ENCODE measurements at regions not wholly inside any gene's neighbourhood (a gene's known extent, or its start where the extent isn't known, plus 50 kb on each side); places are given as distances from the start of the nearest gene placed in this dataset.
A peak's percentile ranks its signal among the peaks of the same experiment; 100 is the strongest.

DNA sequence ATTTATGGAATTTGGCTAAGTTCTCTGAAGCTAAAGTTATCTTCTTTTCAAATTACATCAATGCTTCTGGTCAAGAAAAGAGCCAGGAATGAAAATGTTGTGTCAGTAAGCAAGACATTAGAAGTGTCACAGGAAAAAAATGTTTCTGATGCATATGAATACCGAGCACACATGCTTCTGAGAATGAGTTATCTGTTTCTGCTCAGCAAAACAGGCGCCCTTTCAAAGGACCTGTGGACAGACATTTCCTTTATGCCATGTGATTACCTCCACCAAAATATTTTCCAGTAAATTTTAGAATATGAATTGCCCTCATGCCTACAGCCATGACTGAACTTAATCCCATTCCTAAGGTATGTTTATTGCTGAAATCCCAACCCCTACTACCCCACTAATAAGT is 55.4 kb upstream of the RNF180 start:
- no peak for DNase-seq

DNA sequence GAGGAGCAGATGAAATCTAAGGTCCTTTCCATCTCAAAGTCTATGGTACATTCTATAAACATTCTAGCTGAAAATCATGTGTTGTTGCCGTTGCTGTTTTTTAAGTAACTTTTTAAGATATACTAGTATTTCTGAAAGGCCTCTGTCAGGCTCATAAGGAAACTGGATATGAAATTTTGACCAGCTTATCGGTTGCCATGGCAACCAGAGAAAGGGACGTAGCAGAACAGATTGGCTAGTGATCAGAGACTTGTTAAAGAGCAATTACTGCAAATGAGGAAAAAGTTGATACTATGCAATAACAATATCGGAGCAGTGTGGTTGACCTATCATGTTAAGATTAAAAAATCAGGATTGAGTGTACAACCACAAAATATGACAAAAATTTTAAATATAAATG is 57.0 kb upstream of the RNF180 start:
- DNase-seq: no peak

DNA sequence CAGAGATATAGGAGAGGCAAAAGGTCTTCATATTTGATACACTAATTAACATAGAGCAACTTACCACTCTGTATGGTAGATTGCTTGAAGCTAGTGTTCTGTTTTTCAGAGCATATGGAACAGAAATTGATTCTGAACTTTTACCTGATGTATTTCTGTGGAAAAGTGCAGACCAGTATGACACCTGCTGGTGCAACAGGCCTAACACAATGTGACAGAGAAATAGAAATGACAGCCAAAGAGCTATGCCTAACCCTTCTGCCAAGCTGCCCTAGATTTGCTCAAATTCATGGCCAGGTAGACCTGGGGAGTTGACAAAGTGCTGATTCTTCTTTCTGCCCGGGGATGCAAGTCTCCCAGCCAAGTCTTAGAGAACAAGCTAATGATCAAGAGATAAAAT is 65.4 kb upstream of the RNF180 start:
- no peak for DNase-seq

DNA sequence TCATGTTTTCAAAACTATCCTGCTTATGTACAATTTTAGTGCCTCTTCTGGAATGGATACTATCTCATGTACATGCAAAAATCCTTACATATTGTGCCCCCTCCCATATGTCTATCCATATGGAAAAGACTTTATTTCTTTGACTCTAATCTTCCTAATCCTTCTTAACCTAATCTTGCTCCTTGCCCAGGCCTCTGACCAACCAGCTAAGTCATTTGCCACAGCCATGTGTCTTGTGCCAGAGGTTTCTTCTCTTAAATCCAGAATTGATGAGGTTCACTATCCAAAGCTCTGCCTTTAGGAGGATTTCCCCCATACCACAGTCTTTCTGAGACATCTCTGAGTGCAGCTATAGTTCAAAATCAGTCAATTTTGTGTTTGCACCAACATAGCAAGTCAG is 68.9 kb upstream of the RNF180 start:
- DNase-seq: no peak

DNA sequence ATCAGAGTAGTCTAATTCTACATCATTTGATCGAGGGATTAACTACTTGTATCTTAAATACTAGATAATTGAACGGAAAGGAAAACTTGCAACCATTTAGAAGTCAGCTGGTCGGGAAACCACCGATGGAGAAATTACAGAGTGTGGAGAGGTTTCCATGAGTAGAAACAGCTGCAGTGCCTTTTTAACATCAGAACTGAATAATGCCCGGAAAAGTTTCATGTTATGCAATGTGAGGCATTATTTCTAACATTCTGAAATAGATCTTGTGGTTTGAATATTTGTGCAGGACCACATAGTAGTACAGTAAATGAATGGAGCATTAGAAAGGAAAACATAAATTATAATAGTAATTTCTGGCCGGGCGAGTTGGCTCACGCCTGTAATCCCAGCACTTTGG is 88.1 kb upstream of the RNF180 start:
- DNase-seq: no peak

DNA sequence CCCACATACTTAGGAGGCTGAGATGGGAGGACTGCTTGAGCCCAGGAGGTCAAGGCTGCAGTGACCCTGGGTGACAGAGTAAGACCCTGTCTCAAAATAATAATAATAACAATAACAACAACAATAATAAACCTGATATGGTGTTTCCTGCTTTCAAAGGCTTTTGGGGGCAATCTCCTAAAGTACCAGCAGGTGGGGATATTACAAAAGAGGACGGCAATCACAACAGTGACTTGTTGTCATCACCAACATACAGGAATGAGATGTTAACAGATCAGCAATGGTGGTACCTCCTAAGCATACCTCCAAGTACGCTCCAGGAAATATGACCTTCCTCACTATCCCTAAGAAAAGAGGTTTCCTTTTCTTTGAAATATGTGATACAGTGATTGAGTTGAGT is 91.1 kb upstream of the RNF180 start:
- peak; percentile 17 to 59 (median 30) for DNase-seq

DNA sequence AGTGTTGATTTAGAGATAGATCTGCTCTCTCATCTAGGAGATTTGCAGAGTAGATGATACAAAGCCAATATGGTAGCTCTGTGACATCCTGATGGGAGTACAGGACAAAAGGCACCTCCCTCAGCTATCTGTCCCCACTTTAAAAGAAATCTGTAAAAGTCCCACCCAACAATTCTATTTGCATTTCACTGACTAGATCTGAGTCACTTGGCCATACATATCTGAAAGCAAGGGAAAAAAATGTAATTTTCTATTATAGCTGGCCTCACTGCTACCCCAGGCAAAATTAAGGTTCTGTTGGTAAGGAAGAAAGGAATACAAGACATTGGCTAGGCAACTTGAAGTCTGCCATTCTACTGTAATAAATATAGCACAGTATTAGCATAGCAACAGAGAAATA is 96.2 kb upstream of the RNF180 start:
- DNase-seq: no peak

DNA sequence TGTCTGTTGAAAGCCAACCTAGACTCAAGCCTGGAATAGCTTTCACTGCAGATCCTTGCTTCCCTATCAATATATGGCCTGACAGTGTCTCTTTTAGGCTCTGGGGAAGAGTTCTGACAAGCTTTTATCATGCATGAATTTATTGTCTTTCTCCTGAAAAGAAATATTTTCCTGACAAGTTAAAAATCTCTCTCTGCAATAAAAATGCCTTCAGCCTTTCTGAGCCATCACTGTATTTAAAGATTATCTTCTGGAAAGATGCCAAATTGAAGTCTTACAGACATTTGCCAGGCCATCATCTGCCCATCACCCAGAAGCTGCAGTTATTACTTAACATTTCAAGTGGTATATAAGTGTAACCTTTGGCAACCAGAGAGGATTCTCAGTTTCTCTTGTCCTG is 88.1 kb upstream of the HTR1A start:
- DNase-seq: peak in 1 of 3 experiments; percentile 5

DNA sequence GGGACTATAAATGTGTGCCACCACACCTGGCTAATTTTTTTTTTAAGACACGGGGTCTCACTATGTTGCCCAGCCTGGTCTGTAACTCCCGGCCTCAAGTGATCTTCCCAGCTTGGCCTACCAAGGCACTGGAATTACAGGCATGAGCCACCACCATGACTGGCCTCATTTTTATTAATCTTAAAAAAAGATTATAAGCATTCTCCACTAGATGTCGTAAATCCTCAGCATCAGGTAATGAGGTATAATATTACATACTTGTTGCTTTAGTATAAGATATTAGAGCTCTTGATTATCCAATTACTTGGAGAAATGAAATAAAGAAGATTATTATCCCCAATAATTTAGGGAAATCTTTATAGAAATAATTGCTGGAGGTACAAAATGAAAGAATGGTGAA is 78.2 kb upstream of the HTR1A start:
- DNase-seq: no peak

DNA sequence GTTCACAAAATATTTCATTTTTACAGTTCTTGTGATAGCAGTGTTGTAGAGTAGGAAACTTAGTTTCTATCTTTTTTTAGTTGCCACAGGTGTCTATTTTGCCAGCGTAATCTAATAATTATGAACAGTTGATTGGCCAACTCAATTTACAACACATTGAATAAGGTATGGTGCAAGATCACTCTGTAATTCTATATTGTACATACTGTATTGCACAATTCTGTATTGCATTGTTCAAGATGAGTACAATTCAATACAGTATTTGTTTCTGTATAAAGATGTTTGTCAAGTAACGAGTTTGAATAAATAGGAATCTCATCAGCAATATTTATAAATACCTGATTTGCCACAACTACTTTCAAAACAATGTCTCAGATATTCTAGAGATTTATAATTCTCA is 64.2 kb upstream of the HTR1A start:
- no peak for DNase-seq

DNA sequence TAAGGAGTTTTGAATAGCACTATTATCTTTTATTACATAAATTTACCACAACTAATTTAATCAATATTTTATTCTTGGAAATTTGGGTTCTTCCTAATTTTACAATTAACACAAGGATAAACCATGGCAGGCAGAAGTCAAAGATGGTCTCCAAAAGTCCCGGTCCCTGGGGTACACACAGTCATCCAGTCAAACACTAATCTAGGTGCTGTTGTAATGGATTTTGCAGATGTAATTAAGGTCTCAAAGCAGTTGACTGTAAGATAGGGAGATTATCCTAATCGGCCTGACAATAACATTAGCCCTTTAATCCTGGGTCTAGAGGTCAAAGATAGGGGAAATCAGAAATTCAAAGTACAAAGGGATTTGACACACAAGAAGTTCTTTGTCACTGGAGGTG is 57.5 kb upstream of the HTR1A start:
- no peak for DNase-seq

DNA sequence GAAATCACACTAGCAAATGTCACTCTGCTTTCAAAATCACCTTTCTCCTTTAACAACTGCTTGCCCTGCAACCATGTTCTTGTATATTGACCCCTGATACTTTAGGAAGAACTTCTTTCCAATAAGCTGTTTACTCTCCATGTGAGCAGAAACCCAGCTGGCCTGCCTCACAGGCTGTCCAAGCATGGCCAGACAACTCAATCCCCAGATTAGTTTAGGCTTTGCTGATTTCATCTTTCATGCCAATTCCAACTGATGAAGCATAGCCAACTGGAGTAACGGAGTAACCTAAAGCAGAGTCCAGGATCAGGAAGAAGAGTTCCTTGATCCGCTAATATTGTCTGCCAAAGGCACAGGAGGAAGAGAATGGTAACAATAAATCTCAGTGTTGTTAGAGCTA is 56.7 kb upstream of the HTR1A start:
- DNase-seq: no peak

DNA sequence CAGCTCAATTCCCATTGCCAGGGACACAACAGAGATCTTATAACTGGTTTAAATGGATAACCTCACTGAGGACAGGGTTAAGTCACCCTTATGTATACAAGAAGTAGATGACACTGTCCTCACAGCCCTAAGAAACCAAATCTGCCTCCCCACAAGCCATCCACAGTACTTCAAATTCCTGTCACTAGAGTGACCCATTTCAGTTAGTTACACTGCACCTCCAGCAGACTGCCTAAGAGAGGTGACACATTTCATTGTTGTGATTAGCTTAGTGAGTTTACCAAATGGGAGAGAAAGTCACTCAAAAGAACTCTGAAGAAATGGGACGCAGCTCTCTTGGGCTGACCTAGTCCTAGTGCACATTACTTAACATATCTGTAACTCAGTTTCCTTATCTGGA is 53.6 kb upstream of the HTR1A start:
- DNase-seq: no peak
